ENCODE measurements at regions not wholly inside any gene's neighbourhood (a gene's known extent, or its start where the extent isn't known, plus 50 kb on each side); places are given as distances from the start of the nearest gene placed in this dataset.

DNA sequence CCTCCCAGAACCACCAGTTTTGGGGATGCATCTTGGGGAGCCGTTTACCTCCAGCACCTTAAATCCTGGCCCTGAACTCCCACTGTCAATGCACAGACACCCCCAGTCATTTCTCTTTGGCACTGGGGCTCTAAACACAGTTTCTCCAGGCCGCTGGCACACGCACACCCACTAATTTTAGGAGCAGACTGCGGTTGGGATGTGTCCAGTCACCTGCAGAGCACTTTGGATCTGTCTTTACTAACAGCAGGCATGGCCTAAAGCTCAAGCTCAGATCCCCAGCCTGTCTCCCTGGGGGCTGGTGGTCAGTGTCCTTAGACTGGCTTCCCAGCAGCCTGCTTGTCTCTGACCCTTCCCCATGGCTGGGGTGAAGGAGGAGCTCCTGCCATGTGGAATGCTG, 49.9 kb downstream of the SYNE3 start:
- no peak for DNase-seq (ENCODE audit: low read depth)

GRCh38 chr14:95465936-95466335, 50.5 kb downstream of the SYNE3 start:
- DNase-seq (ENCODE audit: low read depth) = no peak

DNA sequence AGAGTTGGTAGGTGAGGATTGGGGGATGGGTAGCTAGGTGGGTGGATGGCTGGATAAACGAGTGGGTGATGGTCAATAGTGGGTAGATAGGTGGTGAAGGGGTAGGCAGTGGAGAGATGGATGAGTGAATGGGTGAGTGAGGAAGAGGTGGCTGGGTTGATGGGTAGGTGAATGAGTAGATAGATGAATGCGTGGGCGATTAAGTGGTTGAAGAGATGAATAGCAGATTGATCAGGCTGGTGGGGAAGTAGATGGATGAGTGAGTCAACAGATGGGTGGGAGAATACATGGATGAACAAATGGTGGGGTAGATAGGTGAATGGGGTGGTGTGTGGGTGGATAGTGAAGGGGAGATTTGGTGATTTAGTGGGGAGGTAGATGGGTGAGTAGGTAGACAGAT, 51.1 kb downstream of the SYNE3 start:
- no peak for DNase-seq (ENCODE audit: low read depth)

- DNase-seq (ENCODE audit: low read depth) = no peak
These were observed 51.9 kb downstream of the SYNE3 start for GRCh38 chr14:95464514-95464913.

GRCh38 chr14:95464103-95464502, 52.3 kb downstream of the SYNE3 start:
- no peak for DNase-seq (ENCODE audit: low read depth)

DNA sequence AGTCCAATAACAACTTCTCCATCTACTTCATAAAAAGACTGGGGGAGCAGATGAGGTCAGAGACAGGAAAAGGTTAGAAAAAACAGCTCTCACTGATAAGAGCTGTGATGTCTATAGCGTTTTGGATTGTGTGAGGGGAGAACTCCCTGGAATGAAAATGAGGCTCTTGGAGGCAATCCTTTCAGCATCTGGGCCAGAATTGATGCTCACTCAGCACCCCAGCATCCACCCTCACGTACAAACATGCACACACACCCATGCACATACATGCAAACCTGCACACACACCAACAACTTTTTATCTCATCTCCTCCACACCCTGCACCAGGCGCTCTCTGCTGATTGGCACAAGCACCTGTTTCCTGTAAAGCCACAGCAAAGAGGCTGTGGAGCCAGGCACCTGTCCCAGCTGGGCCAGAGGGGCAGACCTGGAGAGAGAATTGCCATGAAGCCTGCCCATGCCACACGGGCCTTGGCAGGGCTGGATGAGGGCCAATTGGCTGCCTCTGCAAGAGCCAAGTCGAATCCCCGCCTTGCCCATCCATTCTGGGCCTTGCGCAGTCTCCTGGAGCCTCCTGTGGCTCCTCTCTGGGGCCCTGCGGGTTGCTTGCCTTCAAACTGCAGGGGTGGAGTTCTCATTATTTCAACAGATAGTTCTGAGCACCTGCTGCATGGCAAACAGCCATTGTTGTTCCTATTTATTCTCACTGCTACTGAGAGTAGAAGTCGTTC, 53.1 kb downstream of the SYNE3 start:
- DNase-seq (ENCODE audit: low read depth) = no peak

- DNase-seq (ENCODE audit: low read depth) = no peak
These were observed 54.0 kb downstream of the SYNE3 start for GRCh38 chr14:95462491-95462890.

- DNase-seq (ENCODE audit: low read depth) = peak; percentile 95
These were observed 55.6 kb downstream of the SYNE3 start for GRCh38 chr14:95460647-95461478.

- no peak for DNase-seq (ENCODE audit: low read depth)
These were observed 57.5 kb downstream of the SYNE3 start for GRCh38 chr14:95458906-95459305.

GRCh38 chr14:95458459-95458858, 58.0 kb downstream of the SYNE3 start:
- no peak for DNase-seq (ENCODE audit: low read depth)

GRCh38 chr14:95456281-95456680, 60.2 kb downstream of the SYNE3 start:
- no peak for DNase-seq (ENCODE audit: low read depth)

GRCh38 chr14:95455246-95455645, 61.2 kb downstream of the SYNE3 start:
- DNase-seq (ENCODE audit: low read depth) = no peak

- no peak for DNase-seq (ENCODE audit: low read depth)
These were observed 62.8 kb downstream of the SYNE3 start for GRCh38 chr14:95453713-95453980.

DNA sequence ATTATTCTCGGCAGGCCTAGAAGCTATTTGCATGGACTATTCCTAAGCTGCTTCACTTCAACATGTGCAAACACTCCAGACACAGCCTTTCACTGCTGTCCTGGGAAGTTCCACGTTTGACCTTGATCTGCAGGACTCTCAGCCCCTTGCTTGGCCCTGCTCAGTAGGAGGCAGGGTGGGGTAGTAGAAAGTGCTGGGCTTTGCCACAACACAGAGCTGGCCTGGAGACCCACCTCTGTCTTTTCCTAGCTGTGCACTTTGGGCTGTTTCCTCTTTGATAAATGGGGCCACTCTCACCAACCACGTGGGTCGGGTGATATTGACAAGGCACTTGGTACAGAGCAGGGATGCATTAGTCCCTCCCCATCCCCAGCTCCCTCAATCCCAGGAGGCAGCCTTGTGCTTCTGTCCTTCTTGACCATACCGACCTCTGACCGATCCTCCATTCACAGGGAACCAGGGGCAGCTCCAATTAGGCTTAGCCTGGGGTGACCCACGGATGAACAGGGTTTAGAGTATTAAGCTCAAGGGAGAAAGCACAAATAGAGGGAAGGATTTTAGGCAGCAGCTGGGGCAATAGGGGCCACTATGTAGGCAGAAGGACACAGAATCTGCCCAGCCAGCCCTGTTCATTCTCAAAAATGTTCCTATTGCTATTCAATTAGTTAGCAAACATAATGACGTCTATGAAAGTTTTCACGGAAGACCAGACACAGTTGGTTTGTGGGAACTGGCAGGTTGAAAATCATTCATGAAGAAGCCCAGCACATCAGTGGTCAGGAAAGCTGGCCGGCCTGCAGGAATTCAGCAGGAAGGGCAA, 63.3 kb downstream of the SYNE3 start:
- DNase-seq (ENCODE audit: low read depth) = no peak

DNA sequence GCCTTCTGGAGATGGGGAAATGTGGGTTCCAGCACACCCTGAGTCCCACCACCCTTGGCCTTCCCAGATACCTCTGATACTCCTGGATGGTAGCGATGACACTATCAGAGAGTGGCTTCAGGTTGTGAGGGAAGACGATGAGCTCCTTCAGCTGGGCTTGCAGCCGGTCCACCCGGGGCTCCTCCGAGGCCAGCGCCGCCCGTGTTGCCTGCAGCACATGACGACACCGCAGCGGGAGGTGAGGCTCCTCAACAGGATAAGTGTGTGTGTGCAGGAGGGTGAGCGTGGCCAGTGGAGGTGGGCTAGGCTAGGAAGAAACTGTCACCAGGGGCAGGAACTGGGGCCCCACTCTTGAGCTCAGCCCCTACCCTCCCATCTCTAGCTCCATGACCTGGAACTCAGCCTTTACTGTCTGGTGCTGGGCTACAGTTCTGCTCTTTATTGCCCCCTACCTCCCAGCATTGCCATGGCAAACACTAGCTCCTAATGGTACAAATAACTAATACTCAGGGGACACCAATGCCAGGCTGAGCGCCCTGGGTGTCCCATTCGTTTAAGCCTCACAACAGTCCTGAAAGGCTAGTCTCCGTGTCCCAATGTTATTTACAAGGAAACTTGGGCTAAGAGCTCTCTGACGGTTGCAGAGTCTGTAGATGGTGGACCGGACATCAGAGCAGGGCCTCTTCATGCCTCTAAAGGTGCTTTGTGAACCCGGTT, 64.1 kb downstream of the SYNE3 start:
- peak; percentile 11 for DNase-seq (ENCODE audit: low read depth)

GRCh38 chr14:95449131-95449530, 67.3 kb downstream of the SYNE3 start:
- no peak for DNase-seq (ENCODE audit: low read depth)

DNA sequence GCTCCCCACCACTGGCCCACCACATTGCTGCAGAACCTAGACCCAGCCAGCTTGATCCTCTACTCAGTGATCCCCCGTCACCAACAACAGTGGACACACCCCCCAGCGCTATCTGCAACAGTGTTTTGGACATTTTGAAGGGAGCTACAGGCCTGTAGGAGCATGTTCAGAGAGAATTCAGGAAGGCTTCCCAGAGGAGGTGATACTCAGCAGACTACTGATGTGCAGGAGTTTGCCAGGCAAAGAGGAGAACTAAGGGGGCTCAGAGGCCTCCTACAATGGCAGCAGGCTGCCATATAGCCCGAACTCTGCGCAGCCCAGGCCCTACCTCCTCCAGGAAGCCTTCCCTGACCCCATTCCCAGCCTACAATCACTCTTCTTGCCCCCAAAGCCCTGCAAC, 70.0 kb downstream of the SYNE3 start:
- no peak for DNase-seq (ENCODE audit: low read depth)

DNA sequence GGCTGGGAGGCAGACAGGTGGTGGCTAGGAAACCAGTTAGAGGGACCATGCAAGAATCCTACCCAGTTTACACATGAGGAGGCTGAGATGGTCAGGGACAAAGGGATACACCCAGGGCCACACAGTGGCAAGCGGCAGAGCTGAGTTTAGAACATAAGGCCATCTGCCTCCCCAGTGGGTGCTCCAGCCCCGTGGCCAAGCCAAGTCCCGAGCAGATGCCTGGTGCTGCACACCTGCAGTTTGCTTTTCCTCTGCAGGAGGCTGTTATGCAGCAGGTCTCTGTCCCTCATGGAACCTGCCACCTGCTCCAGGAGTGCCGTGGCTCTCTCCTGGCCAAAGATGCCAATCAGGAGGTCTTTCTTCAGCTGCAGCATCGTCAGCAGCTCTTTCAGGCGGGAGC, 70.8 kb downstream of the SYNE3 start:
- no peak for DNase-seq (ENCODE audit: low read depth)

- no peak for DNase-seq (ENCODE audit: low read depth)
These were observed 71.3 kb downstream of the SYNE3 start for GRCh38 chr14:95445161-95445560.

DNA sequence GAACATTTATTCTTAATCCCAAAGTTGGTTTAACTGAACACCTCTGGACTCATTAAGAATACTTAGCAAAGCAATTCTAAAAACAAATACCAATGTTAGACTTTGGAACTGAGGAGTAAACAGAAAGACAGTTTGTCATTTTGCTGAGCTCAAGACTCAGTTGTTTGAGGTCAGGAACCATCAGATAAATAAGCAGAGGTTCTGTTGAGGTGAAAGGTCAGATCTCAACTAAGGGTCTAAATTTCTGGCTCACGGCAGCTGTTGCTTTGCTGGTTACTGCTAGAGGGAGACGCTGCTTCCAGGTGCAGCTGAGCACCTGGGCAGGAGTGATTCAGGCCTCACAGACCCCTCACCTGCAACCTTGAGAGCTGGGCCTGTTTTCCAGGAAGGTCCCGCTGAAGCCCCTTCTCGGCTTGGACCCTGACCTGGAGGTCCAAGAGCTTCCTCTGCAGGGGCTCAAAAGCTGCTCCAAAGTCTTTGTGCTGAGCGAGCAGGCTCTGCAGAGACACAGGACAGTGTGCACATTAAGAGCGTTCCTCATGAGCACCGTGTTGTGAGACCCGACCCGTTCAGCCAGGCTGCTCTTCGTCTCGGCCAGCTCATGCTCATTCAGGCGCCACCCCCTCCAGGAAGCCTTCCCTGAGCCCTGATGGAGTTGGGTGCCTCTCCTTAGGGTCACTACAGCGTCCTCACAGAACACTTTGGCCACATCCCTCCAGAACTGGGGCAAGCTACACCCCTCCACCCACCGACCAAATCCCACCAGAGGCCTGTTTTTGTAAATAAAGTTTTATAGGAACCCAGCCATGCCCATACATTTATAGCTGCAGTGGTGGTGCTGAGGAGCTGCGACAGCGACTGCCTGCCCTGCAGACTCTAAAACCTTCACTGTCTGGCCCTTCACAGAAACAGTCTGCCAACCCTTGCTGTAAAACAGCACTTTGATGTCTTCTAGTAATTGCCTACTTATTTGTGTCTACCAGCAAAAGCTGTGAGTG, 72.0 kb downstream of the SYNE3 start:
- no peak for DNase-seq (ENCODE audit: low read depth)
